ENCODE measurements at regions not wholly inside any gene's neighbourhood (a gene's known extent, or its start where the extent isn't known, plus 50 kb on each side); places are given as distances from the start of the nearest gene placed in this dataset.

GRCh38 chr6:6764764-6765434 lies 176.4 kb downstream of the LY86 start:
- H3K27me3 ChIP-seq (ENCODE audit: control insufficient read depth in 2 of 2, insufficient read depth in 2 of 2, low read length in 2 of 2), result peaks cover 0 to 4% of the 10 kb centered on the region in 2 experiments
- H3K79me2 ChIP-seq (ENCODE audit: control insufficient read depth, insufficient read depth, low read length), result no peaks in the 10 kb centered on the region
- H3K4me2 ChIP-seq (ENCODE audit: insufficient read depth, low read length), result no peak overlapping the region
- no peak overlapping the region for H2AFZ ChIP-seq (ENCODE audit: low read depth, low read length)
- no peak overlapping the region for H3K9ac ChIP-seq (replicated peaks; ENCODE audit: extremely low read depth, insufficient read depth, low read length)
- FAIRE-seq (no peak), DNase-seq (ENCODE audit: low read depth, low spot score) (no peak)
- no peaks in the 10 kb centered on the region for H3K9me3 ChIP-seq (replicated peaks; ENCODE audit: control insufficient read depth, insufficient read depth, low read length)
- no peak overlapping the region for H3K4me3 ChIP-seq (replicated peaks in 1 of 3; ENCODE audit: insufficient read depth in 1 of 3, low read depth in 1 of 3, low read length in 3 of 3)
- H3K27ac ChIP-seq (ENCODE audit: insufficient read depth, low read depth, low read length), result no peak overlapping the region
- intact Hi-C loops (cut with micrococcal nuclease) (no loop called here), dilution Hi-C loops (cut with MboI; ENCODE audit: extremely low pct_ligation_motif_present, low sequenced_read_pairs) (no loop called here)
- H3K36me3 ChIP-seq (ENCODE audit: control insufficient read depth in 2 of 2, extremely low read depth in 1 of 2, insufficient read depth in 2 of 2, low read length in 2 of 2), result no peaks in the 10 kb centered on the region
- POLR2A ChIA-PET, result interaction anchor here (0.6 kb wide), 1 partner anchor 32 kb away, joined by 6 read pairs; no protein-coding TSS in a partner anchor
- H3K4me1 ChIP-seq (ENCODE audit: control insufficient read depth, extremely low read depth, insufficient read depth, low read length), result no peaks in the 10 kb centered on the region
- no peak for TF ChIP-seq CTCF (IDR thresholded peaks at IDR 0.05; ENCODE audit: extremely low read depth in 1 of 2, insufficient read depth in 1 of 2, low read depth in 1 of 2, low read length in 2 of 2)
- no peak for TF ChIP-seq POLR2AphosphoS5 (IDR thresholded peaks at IDR 0.05; ENCODE audit: insufficient read depth, low read depth, low read length)
- no peak for TF ChIP-seq GATA2 (IDR thresholded peaks at IDR 0.05; ENCODE audit: insufficient read depth, insufficient read length, low read depth, low read length)
- TF ChIP-seq FOS (IDR thresholded peaks at IDR 0.05; ENCODE audit: borderline replicate concordance, insufficient read depth, low read length), result no peak
- TF ChIP-seq JUN (IDR thresholded peaks at IDR 0.05; ENCODE audit: borderline replicate concordance, insufficient read depth, insufficient read length, low read depth), result no peak
- no TSS peak for BruUV-seq (replicated peaks)
- H3K9me1 ChIP-seq (replicated peaks; ENCODE audit: control insufficient read depth, extremely low read depth, insufficient read depth, low read length), result no peaks in the 10 kb centered on the region
- H4K20me1 ChIP-seq (replicated peaks; ENCODE audit: control insufficient read depth, extremely low read depth, insufficient read depth, low read length), result no peaks in the 10 kb centered on the region
- CTCF ChIA-PET, result no interaction called here
